ENCODE measurements at regions not wholly inside any gene's neighbourhood (a gene's known extent, or its start where the extent isn't known, plus 50 kb on each side); places are given as distances from the start of the nearest gene placed in this dataset.

- in situ Hi-C loops (cut with HindIII; ENCODE audit: low pct_unique_long_range_greater_than_20kb, low sequenced_read_pairs), result no loop called here
- DNase-seq (ENCODE audit: low read depth), result no peak
Measured at GRCh38 chr9:120080849-120081248, 499.1 kb downstream of the CDK5RAP2 start.

- in situ Hi-C loops (cut with HindIII; ENCODE audit: low pct_unique_long_range_greater_than_20kb, low sequenced_read_pairs), result no loop called here
- DNase-seq (ENCODE audit: low read depth), result no peak
Measured at GRCh38 chr9:120078112-120078511, 501.9 kb downstream of the CDK5RAP2 start.

- in situ Hi-C loops (cut with HindIII; ENCODE audit: low pct_unique_long_range_greater_than_20kb, low sequenced_read_pairs), result no loop called here
- DNase-seq (ENCODE audit: low read depth), result no peak
Measured at GRCh38 chr9:120071760-120072159, 508.2 kb downstream of the CDK5RAP2 start.

- DNase-seq (ENCODE audit: low read depth), result no peak
- in situ Hi-C loops (cut with HindIII; ENCODE audit: low pct_unique_long_range_greater_than_20kb, low sequenced_read_pairs), result no loop called here
Measured at GRCh38 chr9:120066315-120066714, 513.7 kb downstream of the CDK5RAP2 start.

- no peak for DNase-seq (ENCODE audit: low read depth)
- in situ Hi-C loops (cut with HindIII; ENCODE audit: low pct_unique_long_range_greater_than_20kb, low sequenced_read_pairs), result no loop called here
Measured at GRCh38 chr9:120065151-120065550, 514.8 kb downstream of the CDK5RAP2 start.

GRCh38 chr9:120045011-120045410 is 535.0 kb downstream of the CDK5RAP2 start:
- DNase-seq (ENCODE audit: low read depth), result no peak
- in situ Hi-C loops (cut with HindIII; ENCODE audit: low pct_unique_long_range_greater_than_20kb, low sequenced_read_pairs), result no loop called here

- DNase-seq (ENCODE audit: low read depth), result no peak
- in situ Hi-C loops (cut with HindIII; ENCODE audit: low pct_unique_long_range_greater_than_20kb, low sequenced_read_pairs), result no loop called here
Measured at GRCh38 chr9:120043448-120043847, 536.5 kb downstream of the CDK5RAP2 start.

- DNase-seq (ENCODE audit: low read depth), result no peak
- in situ Hi-C loops (cut with HindIII; ENCODE audit: low pct_unique_long_range_greater_than_20kb, low sequenced_read_pairs), result no loop called here
Measured at GRCh38 chr9:120040896-120041295, 539.1 kb downstream of the CDK5RAP2 start.

GRCh38 chr9:120038342-120038741 is 541.6 kb downstream of the CDK5RAP2 start:
- no peak for DNase-seq (ENCODE audit: low read depth)
- in situ Hi-C loops (cut with HindIII; ENCODE audit: low pct_unique_long_range_greater_than_20kb, low sequenced_read_pairs), result no loop called here

GRCh38 chr9:120032639-120033038 is 547.3 kb downstream of the CDK5RAP2 start:
- in situ Hi-C loops (cut with HindIII; ENCODE audit: low pct_unique_long_range_greater_than_20kb, low sequenced_read_pairs), result no loop called here
- DNase-seq (ENCODE audit: low read depth), result no peak

- in situ Hi-C loops (cut with HindIII; ENCODE audit: low pct_unique_long_range_greater_than_20kb, low sequenced_read_pairs), result no loop called here
- DNase-seq (ENCODE audit: low read depth), result no peak
Measured at GRCh38 chr9:120030847-120031246, 549.1 kb downstream of the CDK5RAP2 start.

- no peak for DNase-seq (ENCODE audit: low read depth)
- in situ Hi-C loops (cut with HindIII; ENCODE audit: low pct_unique_long_range_greater_than_20kb, low sequenced_read_pairs), result no loop called here
Measured at GRCh38 chr9:120018550-120018949, 561.4 kb downstream of the CDK5RAP2 start.

- no peak for DNase-seq (ENCODE audit: low read depth)
- in situ Hi-C loops (cut with HindIII; ENCODE audit: low pct_unique_long_range_greater_than_20kb, low sequenced_read_pairs), result no loop called here
Measured at GRCh38 chr9:120018037-120018436, 561.9 kb downstream of the CDK5RAP2 start.

- DNase-seq (ENCODE audit: low read depth), result no peak
- in situ Hi-C loops (cut with HindIII; ENCODE audit: low pct_unique_long_range_greater_than_20kb, low sequenced_read_pairs), result no loop called here
Measured at GRCh38 chr9:120016231-120016630, 563.7 kb downstream of the CDK5RAP2 start.

- in situ Hi-C loops (cut with HindIII; ENCODE audit: low pct_unique_long_range_greater_than_20kb, low sequenced_read_pairs), result no loop called here
- DNase-seq (ENCODE audit: low read depth), result no peak
Measured at GRCh38 chr9:120014796-120015195, 565.2 kb downstream of the CDK5RAP2 start.

- in situ Hi-C loops (cut with HindIII; ENCODE audit: low pct_unique_long_range_greater_than_20kb, low sequenced_read_pairs), result no loop called here
- DNase-seq (ENCODE audit: low read depth), result no peak
Measured at GRCh38 chr9:120009856-120010255, 570.1 kb downstream of the CDK5RAP2 start.

- in situ Hi-C loops (cut with HindIII; ENCODE audit: low pct_unique_long_range_greater_than_20kb, low sequenced_read_pairs), result no loop called here
- DNase-seq (ENCODE audit: low read depth), result no peak
Measured at GRCh38 chr9:120001536-120001935, 578.4 kb downstream of the CDK5RAP2 start.

GRCh38 chr9:119998614-119999013 is 581.4 kb downstream of the CDK5RAP2 start:
- DNase-seq (ENCODE audit: low read depth), result no peak
- in situ Hi-C loops (cut with HindIII; ENCODE audit: low pct_unique_long_range_greater_than_20kb, low sequenced_read_pairs), result no loop called here

- DNase-seq (ENCODE audit: low read depth), result no peak
- in situ Hi-C loops (cut with HindIII; ENCODE audit: low pct_unique_long_range_greater_than_20kb, low sequenced_read_pairs), result no loop called here
Measured at GRCh38 chr9:119991797-119992196, 588.2 kb downstream of the CDK5RAP2 start.

- in situ Hi-C loops (cut with HindIII; ENCODE audit: low pct_unique_long_range_greater_than_20kb, low sequenced_read_pairs), result no loop called here
- DNase-seq (ENCODE audit: low read depth), result no peak
Measured at GRCh38 chr9:119986713-119987112, 593.3 kb downstream of the CDK5RAP2 start.

GRCh38 chr9:119986205-119986604 is 593.8 kb downstream of the CDK5RAP2 start:
- no peak for DNase-seq (ENCODE audit: low read depth)
- in situ Hi-C loops (cut with HindIII; ENCODE audit: low pct_unique_long_range_greater_than_20kb, low sequenced_read_pairs), result no loop called here

Data from Caki2 (cell line).